HuH-7.5 (cell line): ENCODE measurements at regions not wholly inside any gene's neighbourhood (a gene's known extent, or its start where the extent isn't known, plus 50 kb on each side); places are given as distances from the start of the nearest gene placed in this dataset.

Experiments used
- DNase-seq: peaks from one replicate; pipeline ENCODE4 v3.0.0; 2011; ENCODE audit warnings: low spot score

DNA sequence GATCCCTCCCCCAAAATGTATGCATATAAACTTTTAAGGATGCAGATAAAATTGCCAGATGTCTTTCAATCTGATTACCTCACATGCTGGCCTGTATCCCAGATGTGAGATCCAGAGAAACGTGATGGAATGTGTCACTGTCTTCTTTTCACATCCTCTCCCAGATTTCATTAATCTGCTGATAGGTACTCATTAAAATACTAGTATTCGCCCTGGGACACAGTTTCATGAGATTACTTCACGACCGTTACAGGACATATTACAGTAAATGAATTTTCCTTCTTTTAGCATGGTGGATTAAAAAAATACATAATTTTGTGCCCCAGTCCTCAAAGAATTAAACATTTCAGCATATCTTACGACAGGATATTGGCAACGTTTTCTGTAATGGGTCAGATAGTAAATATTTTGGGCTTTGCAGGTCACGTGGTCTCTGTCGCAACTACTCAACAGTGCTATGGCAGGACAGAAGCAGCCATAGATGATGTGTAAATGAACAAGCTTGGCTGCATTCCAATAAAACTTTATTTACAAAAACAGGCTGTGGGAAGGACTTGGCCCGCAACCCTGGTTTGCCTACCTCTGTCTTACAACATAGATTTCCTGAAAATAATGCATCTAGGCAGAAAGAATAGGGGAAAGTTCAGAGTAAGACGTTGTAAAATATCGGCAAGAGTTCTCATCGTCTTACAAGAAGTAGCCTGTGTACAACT, 156.0 kb upstream of the DIO3 start:
- DNase-seq = no peak

- no peak for DNase-seq
Measured at GRCh38 chr14:101406921-101407320, 154.4 kb upstream of the DIO3 start.

- no peak for DNase-seq
Measured at GRCh38 chr14:101407328-101407727, 154.0 kb upstream of the DIO3 start.

GRCh38 chr14:101408077-101408831, 153.0 kb upstream of the DIO3 start:
- DNase-seq = no peak

DNA sequence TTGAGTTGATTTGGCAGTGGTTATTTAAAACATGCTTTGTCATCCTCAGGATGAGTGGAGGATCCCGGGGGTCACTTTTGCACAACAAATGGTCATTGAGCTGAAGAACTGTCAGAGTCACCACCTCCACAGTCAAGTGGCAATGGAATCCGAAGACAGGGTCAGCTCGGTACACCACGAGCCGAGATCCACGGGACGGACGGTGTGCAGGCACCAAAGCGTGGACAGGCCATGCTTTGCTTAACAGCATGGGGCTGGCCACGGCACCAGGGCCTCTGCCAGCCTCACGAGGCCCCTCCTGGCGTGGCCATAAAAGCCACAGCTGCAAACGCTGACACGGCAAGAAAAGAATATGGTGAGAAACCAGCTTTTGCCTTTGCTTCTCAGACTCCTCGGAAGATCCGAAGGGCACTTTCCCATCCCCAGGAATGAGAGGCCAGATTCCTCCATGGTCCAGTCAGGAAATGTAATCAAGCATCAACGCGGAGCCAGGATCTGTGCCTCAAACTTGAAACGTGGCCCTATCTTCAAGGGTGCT, 152.2 kb upstream of the DIO3 start:
- DNase-seq = no peak

GRCh38 chr14:101410126-101410525, 151.2 kb upstream of the DIO3 start:
- no peak for DNase-seq

GRCh38 chr14:101411151-101411550, 150.1 kb upstream of the DIO3 start:
- no peak for DNase-seq

GRCh38 chr14:101411779-101412178, 149.5 kb upstream of the DIO3 start:
- DNase-seq = no peak

DNA sequence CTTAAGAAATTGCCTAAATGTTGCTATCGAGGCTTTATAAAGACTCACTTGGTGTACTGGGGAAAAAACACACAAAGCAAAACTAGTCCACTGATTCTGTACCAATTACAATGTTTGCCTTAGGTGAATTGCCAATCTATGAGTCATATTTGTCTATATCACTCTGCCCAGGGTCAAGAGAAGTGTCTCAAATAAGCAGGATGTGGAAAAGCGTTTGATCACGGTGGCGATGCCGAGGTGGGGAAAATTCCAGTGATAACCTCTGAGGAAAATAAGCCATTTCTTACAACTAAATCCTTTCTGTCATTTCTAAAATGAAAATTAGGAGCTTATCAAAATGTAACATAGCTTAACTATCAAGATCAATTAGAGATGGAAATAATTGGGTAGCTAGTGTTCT, 148.6 kb upstream of the DIO3 start:
- no peak for DNase-seq

GRCh38 chr14:101417434-101417833, 143.9 kb upstream of the DIO3 start:
- no peak for DNase-seq

DNA sequence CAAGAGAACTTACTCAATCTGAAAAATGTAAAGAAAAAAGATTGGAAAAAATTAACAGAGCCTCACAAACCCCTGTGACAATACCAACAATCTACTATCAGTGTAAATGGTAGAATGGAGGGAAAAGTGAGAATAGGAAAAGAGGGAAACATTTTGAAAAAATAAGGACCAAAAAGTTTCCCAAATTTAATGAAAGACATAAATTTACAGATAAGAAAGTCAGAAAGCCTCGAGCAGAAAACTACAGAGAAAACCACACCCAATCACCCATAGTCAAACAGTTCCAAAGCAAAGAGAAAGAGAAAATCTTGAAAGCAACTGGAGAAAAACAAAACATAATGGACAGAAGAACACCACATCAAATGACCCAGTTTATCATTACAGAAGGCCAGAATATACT, 142.7 kb upstream of the DIO3 start:
- DNase-seq = no peak

- DNase-seq = no peak
Measured at GRCh38 chr14:101426466-101426865, 134.8 kb upstream of the DIO3 start.

DNA sequence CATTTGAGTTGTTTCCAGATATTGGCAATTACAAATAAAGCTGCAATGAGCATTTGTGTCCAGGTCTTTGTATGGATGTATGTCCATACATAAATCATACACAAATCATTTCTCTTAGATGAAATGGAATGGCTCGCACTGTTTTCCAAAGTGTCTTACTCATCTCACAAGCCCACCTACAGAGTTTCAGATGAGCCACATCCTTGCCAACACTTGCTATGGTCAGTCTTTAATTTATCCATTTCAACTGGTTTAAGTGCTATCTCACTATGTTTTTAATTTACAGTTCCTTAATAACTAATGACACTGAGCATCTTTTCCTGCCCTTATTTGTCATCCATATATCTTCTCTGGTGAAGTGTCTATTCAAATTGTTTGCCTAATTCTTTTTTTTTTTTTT, 132.9 kb upstream of the DIO3 start:
- DNase-seq = no peak

GRCh38 chr14:101435546-101435945, 125.7 kb upstream of the DIO3 start:
- DNase-seq = no peak

DNA sequence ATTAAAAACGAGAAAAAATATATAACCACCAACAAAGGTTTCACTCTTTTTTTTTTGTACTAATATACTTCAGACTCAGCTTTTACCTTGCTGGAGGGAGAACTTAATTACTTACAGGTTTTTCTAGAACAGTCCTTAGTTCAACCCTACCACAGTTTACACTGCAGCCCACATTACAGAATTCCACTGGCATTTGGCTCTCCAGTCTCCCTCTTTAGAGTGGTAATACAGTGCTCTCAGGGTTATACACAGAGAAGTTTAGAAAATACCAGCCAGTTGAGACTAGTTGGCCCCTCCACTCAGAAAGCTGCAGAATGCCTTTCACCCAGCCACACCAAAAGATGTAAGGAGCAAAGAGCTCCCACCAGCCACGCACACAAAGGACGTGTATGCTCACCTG, 122.3 kb upstream of the DIO3 start:
- DNase-seq = no peak

DNA sequence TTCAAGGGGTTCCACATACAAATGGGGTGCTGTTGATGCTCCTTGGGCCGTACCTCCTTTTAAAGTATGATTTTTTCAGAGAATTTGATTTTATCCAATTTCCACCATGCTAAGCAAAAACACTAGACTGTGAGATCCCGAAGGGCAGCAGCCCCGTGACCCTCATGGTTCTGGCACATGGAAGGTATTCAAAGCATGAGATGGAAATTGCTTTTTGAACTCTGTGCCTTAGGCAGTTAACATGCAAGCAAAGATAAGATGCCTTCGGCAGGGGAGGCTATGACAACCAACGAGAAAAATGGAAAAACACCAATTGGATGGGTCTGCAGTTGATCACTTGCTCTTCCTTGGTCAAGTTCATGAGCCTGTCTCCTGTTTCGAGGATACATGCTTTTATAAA, 120.8 kb upstream of the DIO3 start:
- no peak for DNase-seq

GRCh38 chr14:101441710-101442109, 119.6 kb upstream of the DIO3 start:
- no peak for DNase-seq

- DNase-seq = no peak
Measured at GRCh38 chr14:101442451-101442850, 118.8 kb upstream of the DIO3 start.

DNA sequence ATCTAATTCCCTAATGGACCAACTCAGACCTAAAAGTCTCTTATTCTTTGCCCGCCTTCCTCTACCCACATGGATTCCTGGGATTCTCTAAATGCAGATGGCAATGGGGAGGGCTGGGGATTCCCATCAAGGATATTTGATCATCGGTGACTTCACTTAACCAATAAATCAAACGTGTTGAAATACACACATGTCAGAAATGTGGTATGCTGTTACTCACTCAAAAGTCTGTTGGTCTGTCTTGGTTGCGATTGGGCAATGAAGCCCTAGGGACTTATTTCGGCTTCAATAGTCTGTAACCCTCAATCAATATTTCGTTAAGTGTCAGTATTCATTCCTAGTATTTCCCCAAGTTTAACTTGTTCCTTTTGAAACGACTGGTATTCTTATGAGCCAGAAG, 117.2 kb upstream of the DIO3 start:
- DNase-seq = no peak

- DNase-seq = no peak
Measured at GRCh38 chr14:101445278-101445677, 116.0 kb upstream of the DIO3 start.

GRCh38 chr14:101446387-101446969, 114.8 kb upstream of the DIO3 start:
- no peak for DNase-seq

DNA sequence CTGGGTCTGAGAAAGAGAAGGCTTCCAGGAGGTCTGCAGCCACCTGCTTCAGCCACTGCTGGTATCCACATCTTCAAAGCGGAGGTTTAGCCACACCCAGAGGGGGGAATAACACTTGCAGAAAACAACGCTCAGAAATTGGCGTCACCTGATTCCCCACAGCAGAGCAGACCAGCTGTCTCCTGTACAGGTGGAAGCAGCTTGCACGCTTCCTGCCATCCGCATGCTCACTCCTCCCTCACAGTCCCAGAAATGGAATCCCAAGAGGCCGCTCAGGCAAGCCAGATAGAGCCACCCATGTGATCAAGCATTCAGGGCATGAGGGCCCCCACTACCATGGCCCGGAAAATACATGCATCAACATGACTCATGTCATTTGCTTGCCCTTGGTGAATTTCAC, 112.2 kb upstream of the DIO3 start:
- DNase-seq = no peak

- DNase-seq = no peak
Measured at GRCh38 chr14:101451166-101451565, 110.1 kb upstream of the DIO3 start.
